IPS-18c (cell line): ENCODE measurements at regions not wholly inside any gene's neighbourhood (a gene's known extent, or its start where the extent isn't known, plus 50 kb on each side); places are given as distances from the start of the nearest gene placed in this dataset.
"Not testable (repeated sequence)": the region's sequence is repeated elsewhere in the genome, so short reads cannot be mapped to it uniquely, and the experiment has no call there.

Source experiments
- H3K4me3 ChIP-seq: 2 replicates; pipeline ENCODE4 v1.7.0; 2013; ENCODE audit warnings: low read depth, mild to moderate bottlenecking, low read length, moderate library complexity; ENCODE audit not compliant: insufficient read depth
- H3K9me3 ChIP-seq: one replicate; pipeline ENCODE4 v1.6.1; 2013; ENCODE audit warnings: mild to moderate bottlenecking, low read length, moderate library complexity; ENCODE audit not compliant: control insufficient read depth, insufficient read depth

GRCh38 chr6:137303441-137303840 is 84.3 kb upstream of the IFNGR1 start:
- no peak overlapping the region for H3K4me3 ChIP-seq

GRCh38 chr6:137299681-137300080 is 80.5 kb upstream of the IFNGR1 start:
- no peaks in the 10 kb centered on the region for H3K9me3 ChIP-seq
- no peak overlapping the region for H3K4me3 ChIP-seq

More at GRCh38 chr6:137303441-137303840, 84.3 kb upstream of the IFNGR1 start:
- H3K9me3 ChIP-seq, result no peaks in the 10 kb centered on the region

- Histone ChIP-seq H3K4me3 (no peak overlapping the region), H3K9me3 (no peaks in the 10 kb centered on the region)
These were observed 78.7 kb upstream of the IFNGR1 start for GRCh38 chr6:137297887-137298286.

GRCh38 chr6:137292326-137292725 is 73.1 kb upstream of the IFNGR1 start:
- H3K4me3 ChIP-seq, H3K9me3 ChIP-seq: not testable (repeated sequence)

- H3K4me3 ChIP-seq, result no peak overlapping the region
These were observed 72.3 kb upstream of the IFNGR1 start for GRCh38 chr6:137291441-137291840.

GRCh38 chr6:137290601-137291261 is 71.5 kb upstream of the IFNGR1 start:
- H3K9me3 ChIP-seq, result peaks cover 3% of the 10 kb centered on the region
- H3K4me3 ChIP-seq, result no peak overlapping the region

More at GRCh38 chr6:137291441-137291840, 72.3 kb upstream of the IFNGR1 start:
- H3K9me3 ChIP-seq, result peaks cover 3% of the 10 kb centered on the region

GRCh38 chr6:137286916-137287315 is 67.7 kb upstream of the IFNGR1 start:
- Histone ChIP-seq H3K9me3 (no peaks in the 10 kb centered on the region), H3K4me3 (no peak overlapping the region)

GRCh38 chr6:137286368-137286767 is 67.2 kb upstream of the IFNGR1 start:
- Histone ChIP-seq H3K4me3 (no peak overlapping the region), H3K9me3 (no peaks in the 10 kb centered on the region)

- Histone ChIP-seq H3K9me3 (no peaks in the 10 kb centered on the region), H3K4me3 (no peak overlapping the region)
These were observed 65.6 kb upstream of the IFNGR1 start for GRCh38 chr6:137284811-137285110.

GRCh38 chr6:137283940-137284810 is 65.0 kb upstream of the IFNGR1 start:
- no peak overlapping the region for H3K4me3 ChIP-seq
- H3K9me3 ChIP-seq, result no peaks in the 10 kb centered on the region

- H3K4me3 ChIP-seq, result no peak overlapping the region
- H3K9me3 ChIP-seq, result no peaks in the 10 kb centered on the region
These were observed 63.9 kb upstream of the IFNGR1 start for GRCh38 chr6:137283080-137283479.

- Histone ChIP-seq H3K4me3 (no peak overlapping the region), H3K9me3 (no peaks in the 10 kb centered on the region)
These were observed 63.1 kb upstream of the IFNGR1 start for GRCh38 chr6:137282254-137282653.

GRCh38 chr6:137279279-137279678 is 60.1 kb upstream of the IFNGR1 start:
- H3K4me3 ChIP-seq, H3K9me3 ChIP-seq: not testable (repeated sequence)

GRCh38 chr6:137277971-137278637 is 58.9 kb upstream of the IFNGR1 start:
- H3K9me3 ChIP-seq, result no peaks in the 10 kb centered on the region
- H3K4me3 ChIP-seq, result no peak overlapping the region

- Histone ChIP-seq H3K4me3 (no peak overlapping the region), H3K9me3 (no peaks in the 10 kb centered on the region)
These were observed 53.2 kb upstream of the IFNGR1 start for GRCh38 chr6:137272403-137272802.

- Histone ChIP-seq H3K9me3 (no peaks in the 10 kb centered on the region), H3K4me3 (no peak overlapping the region)
These were observed 52.3 kb upstream of the IFNGR1 start for GRCh38 chr6:137271245-137272183.

GRCh38 chr6:137269803-137270202 is 50.6 kb upstream of the IFNGR1 start:
- Histone ChIP-seq H3K9me3 (no peaks in the 10 kb centered on the region), H3K4me3 (no peak overlapping the region)
